ENCODE measurements at regions not wholly inside any gene's neighbourhood (a gene's known extent, or its start where the extent isn't known, plus 50 kb on each side); places are given as distances from the start of the nearest gene placed in this dataset.
A peak's percentile ranks its signal among the peaks of the same experiment; 100 is the strongest.

DNA sequence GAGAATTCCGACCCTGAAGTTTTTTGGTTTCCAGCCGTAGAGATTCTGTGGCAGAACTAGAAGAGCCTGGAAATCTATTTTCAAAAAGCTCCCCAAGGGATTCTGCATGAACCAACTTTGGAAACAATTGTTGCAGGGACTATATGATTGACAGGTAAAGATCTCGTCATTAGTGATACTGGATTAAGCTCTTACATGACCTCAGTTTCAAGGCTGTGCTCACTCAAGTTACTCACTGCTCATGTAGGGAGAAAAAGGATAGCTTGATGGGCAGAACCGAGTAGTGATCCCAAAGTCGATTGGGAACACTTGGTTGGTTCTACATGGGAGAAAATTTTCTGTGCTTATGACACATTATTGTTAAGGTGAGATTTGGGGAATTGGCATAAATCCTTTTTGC lies 142.3 kb upstream of the RASGRP1 start:
- no peak for TF ChIP-seq HOXB13 (CRISPR knock-in tag; IDR thresholded peaks at IDR 0.05; ENCODE audit: low read depth)
- no peak for TF ChIP-seq FOSL2 (IDR thresholded peaks at IDR 0.05)
- TF ChIP-seq FOSL2 (CRISPR knock-in tag; IDR thresholded peaks at IDR 0.05), result no peak
- TF ChIP-seq MAFK (IDR thresholded peaks at IDR 0.05; ENCODE audit: partially characterized antibody), result no peak
- no peak for TF ChIP-seq TFCP2L1 (CRISPR knock-in tag; IDR thresholded peaks at IDR 0.05)
- TF ChIP-seq, protein P1, sequence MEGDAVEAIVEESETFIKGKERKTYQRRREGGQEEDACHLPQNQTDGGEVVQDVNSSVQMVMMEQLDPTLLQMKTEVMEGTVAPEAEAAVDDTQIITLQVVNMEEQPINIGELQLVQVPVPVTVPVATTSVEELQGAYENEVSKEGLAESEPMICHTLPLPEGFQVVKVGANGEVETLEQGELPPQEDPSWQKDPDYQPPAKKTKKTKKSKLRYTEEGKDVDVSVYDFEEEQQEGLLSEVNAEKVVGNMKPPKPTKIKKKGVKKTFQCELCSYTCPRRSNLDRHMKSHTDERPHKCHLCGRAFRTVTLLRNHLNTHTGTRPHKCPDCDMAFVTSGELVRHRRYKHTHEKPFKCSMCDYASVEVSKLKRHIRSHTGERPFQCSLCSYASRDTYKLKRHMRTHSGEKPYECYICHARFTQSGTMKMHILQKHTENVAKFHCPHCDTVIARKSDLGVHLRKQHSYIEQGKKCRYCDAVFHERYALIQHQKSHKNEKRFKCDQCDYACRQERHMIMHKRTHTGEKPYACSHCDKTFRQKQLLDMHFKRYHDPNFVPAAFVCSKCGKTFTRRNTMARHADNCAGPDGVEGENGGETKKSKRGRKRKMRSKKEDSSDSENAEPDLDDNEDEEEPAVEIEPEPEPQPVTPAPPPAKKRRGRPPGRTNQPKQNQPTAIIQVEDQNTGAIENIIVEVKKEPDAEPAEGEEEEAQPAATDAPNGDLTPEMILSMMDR (IDR thresholded peaks at IDR 0.05), result no peak
- no peak for TF ChIP-seq NFE2L2 (conservative IDR thresholded peaks at IDR 0.05; ENCODE audit: low read length)
- TF ChIP-seq MYC (IDR thresholded peaks at IDR 0.05; ENCODE audit: borderline replicate concordance, low read length), result no peak
- TF ChIP-seq, protein P2, sequence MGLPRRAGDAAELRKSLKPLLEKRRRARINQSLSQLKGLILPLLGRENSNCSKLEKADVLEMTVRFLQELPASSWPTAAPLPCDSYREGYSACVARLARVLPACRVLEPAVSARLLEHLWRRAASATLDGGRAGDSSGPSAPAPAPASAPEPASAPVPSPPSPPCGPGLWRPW (IDR thresholded peaks at IDR 0.05), result no peak
- TF ChIP-seq, protein P3, sequence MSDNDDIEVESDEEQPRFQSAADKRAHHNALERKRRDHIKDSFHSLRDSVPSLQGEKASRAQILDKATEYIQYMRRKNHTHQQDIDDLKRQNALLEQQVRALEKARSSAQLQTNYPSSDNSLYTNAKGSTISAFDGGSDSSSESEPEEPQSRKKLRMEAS (IDR thresholded peaks at IDR 0.05), result no peak
- no peak for TF ChIP-seq NPAS2 (CRISPR knock-in tag; IDR thresholded peaks at IDR 0.05; ENCODE audit: borderline replicate concordance)
- TF ChIP-seq CHD2 (IDR thresholded peaks at IDR 0.05; ENCODE audit: low read length, partially characterized antibody), result no peak
- TF ChIP-seq, protein P4, sequence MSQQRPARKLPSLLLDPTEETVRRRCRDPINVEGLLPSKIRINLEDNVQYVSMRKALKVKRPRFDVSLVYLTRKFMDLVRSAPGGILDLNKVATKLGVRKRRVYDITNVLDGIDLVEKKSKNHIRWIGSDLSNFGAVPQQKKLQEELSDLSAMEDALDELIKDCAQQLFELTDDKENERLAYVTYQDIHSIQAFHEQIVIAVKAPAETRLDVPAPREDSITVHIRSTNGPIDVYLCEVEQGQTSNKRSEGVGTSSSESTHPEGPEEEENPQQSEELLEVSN (IDR thresholded peaks at IDR 0.05; ENCODE audit: borderline replicate concordance, low read depth), result no peak
- TF ChIP-seq SMC3 (IDR thresholded peaks at IDR 0.05), result no peak
- TF ChIP-seq EHF (CRISPR knock-in tag; IDR thresholded peaks at IDR 0.05), result no peak
- TF ChIP-seq HDAC2 (IDR thresholded peaks at IDR 0.05), result no peak
- no peak for TF ChIP-seq PHF8 (IDR thresholded peaks at IDR 0.05; ENCODE audit: borderline replicate concordance, low read depth)
- WGBS (ENCODE audit: missing lambda C conversion rate), result 67% methylated on average over 5 of the region's 5 CpGs
- Histone ChIP-seq H3K27ac (no peak overlapping the region), H3K4me1 (peaks cover 15% of the 10 kb centered on the region), H3K4me3 (no peak overlapping the region), H3K9me3 (no peaks in the 10 kb centered on the region), H3K4me2 (no peak overlapping the region)
- CTCF ChIA-PET, result interaction anchor here (0.8 to 4.7 kb wide), 23 partner anchors 10 to 1050 kb away, joined by 3 to 29 read pairs (median 4); partner anchors contain the start of gene THBS1
- FAIRE-seq, result no peak
- DNase-seq (ENCODE audit: low read depth in 1 of 2, low spot score in 1 of 2), result no peak
- POLR2A ChIA-PET, result no interaction called here
- ATAC-seq, result no peak

DNA sequence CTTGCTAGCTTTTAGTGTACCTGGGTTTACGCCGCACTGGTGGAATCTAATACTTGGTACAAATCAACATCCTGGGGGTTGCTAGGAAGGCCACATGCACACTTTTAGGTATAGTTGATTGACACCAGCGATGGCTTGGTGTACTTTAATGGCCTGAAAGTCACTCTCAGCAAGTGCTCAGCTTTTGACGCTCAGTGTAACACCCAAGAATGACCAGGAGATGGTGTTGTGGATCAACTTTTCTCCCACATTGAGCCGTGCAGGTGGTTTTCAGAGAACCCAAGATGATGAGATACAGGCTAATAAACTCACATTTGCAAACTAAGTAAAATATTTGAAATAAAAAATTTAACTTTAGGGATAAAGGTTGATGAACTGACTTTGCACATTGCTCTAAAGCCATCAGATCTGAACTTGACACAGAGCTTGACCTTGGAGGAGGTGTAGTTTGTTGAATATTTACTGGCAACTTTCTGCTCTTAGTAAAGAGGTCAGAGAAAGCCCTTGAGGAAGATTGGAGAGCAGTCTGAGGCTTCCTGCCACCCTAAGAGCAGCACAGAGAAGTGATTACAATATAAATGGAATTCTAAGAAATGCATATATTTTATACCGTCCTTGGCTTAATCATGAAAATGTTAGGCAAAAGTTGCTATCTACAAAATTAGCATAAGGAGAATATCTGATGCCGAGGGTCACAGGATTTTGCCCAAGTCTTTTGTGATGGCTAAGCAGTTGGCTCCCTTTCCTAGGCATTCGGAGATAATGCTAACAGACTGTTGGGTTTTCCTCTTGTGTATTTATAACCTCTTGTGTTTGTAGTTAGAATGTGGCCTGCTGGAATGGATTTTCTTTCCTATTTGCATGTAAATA lies 143.4 kb upstream of the RASGRP1 start:
- POLR2A ChIA-PET, result interaction anchor here (1.2 kb wide), 1 partner anchor 873 kb away, joined by 3 read pairs; the partner anchor contains the start of gene THBS1
- H3K27ac ChIP-seq, result 0 out of 6 replicates have a peak overlapping the region, but pooled peaks of 1 of the 2 experiments have one; percentile 16
- H3K4me3 ChIP-seq, result no peak overlapping the region
- ATAC-seq (peak; percentile 84 to 91), DNase-seq (ENCODE audit: low read depth in 1 of 2, low spot score in 1 of 2) (peak; percentile 25 to 57), FAIRE-seq (no peak)
- peaks cover 6% of the 10 kb centered on the region; the same call in 2 of the 3 replicates for H3K4me1 ChIP-seq
- CTCF ChIA-PET, result interaction anchor here (0.6 to 4.7 kb wide), 33 partner anchors 9 to 1226 kb away, joined by 3 to 29 read pairs (median 3); partner anchors contain the start of genes EIF2AK4 and THBS1
- H3K4me2 ChIP-seq, result no peak overlapping the region
- WGBS (ENCODE audit: missing lambda C conversion rate), result 51% methylated on average over 8 of the region's 8 CpGs
- no peaks in the 10 kb centered on the region for H3K9me3 ChIP-seq
- TF ChIP-seq CEBPB (IDR thresholded peaks at IDR 0.05), result no peak
- no peak for TF ChIP-seq ZNF302 (CRISPR knock-in tag; IDR thresholded peaks at IDR 0.05)
- peak; percentile 77 for TF ChIP-seq SMC3 (IDR thresholded peaks at IDR 0.05)
- no peak for TF ChIP-seq FOSB (CRISPR knock-in tag; IDR thresholded peaks at IDR 0.05)
- TF ChIP-seq HDAC2 (IDR thresholded peaks at IDR 0.05), result no peak
- TF ChIP-seq EHF (CRISPR knock-in tag; IDR thresholded peaks at IDR 0.05), result no peak
- no peak for TF ChIP-seq BHLHE40 (IDR thresholded peaks at IDR 0.05; ENCODE audit: low read depth, low read length)
- TF ChIP-seq, protein P5, sequence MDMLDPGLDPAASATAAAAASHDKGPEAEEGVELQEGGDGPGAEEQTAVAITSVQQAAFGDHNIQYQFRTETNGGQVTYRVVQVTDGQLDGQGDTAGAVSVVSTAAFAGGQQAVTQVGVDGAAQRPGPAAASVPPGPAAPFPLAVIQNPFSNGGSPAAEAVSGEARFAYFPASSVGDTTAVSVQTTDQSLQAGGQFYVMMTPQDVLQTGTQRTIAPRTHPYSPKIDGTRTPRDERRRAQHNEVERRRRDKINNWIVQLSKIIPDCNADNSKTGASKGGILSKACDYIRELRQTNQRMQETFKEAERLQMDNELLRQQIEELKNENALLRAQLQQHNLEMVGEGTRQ (IDR thresholded peaks at IDR 0.05), result no peak
- no peak for TF ChIP-seq JUNB (IDR thresholded peaks at IDR 0.05)
- TF ChIP-seq NFE2L2 (conservative IDR thresholded peaks at IDR 0.05; ENCODE audit: low read length), result no peak
- no peak for TF ChIP-seq POLR2AphosphoS2 (conservative IDR thresholded peaks at IDR 0.05; ENCODE audit: low read length)
- peak; percentile 84 to 92 for TF ChIP-seq RAD21 (conservative IDR thresholded peaks at IDR 0.05 in 1 of 2, IDR thresholded peaks at IDR 0.05 in 1 of 2)
- TF ChIP-seq MAZ (IDR thresholded peaks at IDR 0.05; ENCODE audit: borderline replicate concordance, low read depth, low read length), result no peak
- no peak for TF ChIP-seq KDM5A (IDR thresholded peaks at IDR 0.05)
- no peak for TF ChIP-seq HOXB5 (CRISPR knock-in tag; IDR thresholded peaks at IDR 0.05)
- TF ChIP-seq, protein P1 (IDR thresholded peaks at IDR 0.05), result peak; percentile 81
- TF ChIP-seq CBX2 (IDR thresholded peaks at IDR 0.05; ENCODE audit: borderline replicate concordance, low read depth), result no peak
- TF ChIP-seq NR3C1 (IDR thresholded peaks at IDR 0.05), result no peak
- TF ChIP-seq JUN (IDR thresholded peaks at IDR 0.05), result no peak

All from A549 (cell line).